Right lobe of liver (tissue), 6 donors: ENCODE measurements at regions not wholly inside any gene's neighbourhood (a gene's known extent, or its start where the extent isn't known, plus 50 kb on each side); places are given as distances from the start of the nearest gene placed in this dataset.

Experiments
- ATAC-seq, 4 donors: fragments of 200-7000 bp; cut with Tn5 transposase; one replicate each; pipeline ENCODE4 v1.9.1; 2020; ENCODE audit warnings: mild to moderate bottlenecking in 4 of 4, moderate library complexity in 4 of 4
- DNase-seq, 3 donors: peaks; one replicate each; pipeline ENCODE4 v3.0.0-alpha.2; 2020
- H3K27ac ChIP-seq, 3 donors: fragments of 200-600 bp; one replicate each; pipeline ENCODE4 v1.8.0; 2022
- H3K27me3 ChIP-seq, 2 donors: fragments of 200-600 bp; one replicate each; pipeline ENCODE4 v1.8.0; 2022
- H3K36me3 ChIP-seq, 4 donors: fragments of 200-600 bp; sonication (generic) in 1 of 4; one replicate each; pipeline versions ENCODE4 v1.5.1 to v1.8.0; 2017 to 2022; ENCODE audit warnings: control low read depth in 1 of 4
- H3K4me1 ChIP-seq, 4 donors: fragments of 200-600 bp; sonication (generic) in 1 of 4; one replicate each; pipeline versions ENCODE4 v1.5.1 to v1.8.0; 2017 to 2022; ENCODE audit warnings: control low read depth in 1 of 4
- H3K4me3 ChIP-seq, 3 donors: fragments of 200-600 bp; one replicate each; pipeline ENCODE4 v1.8.0; 2022
- H3K9me3 ChIP-seq, 4 donors: fragments of 200-600 bp; sonication (generic) in 1 of 4; one replicate each; pipeline versions ENCODE4 v1.5.1 to v1.8.0; 2017 to 2022; ENCODE audit warnings: control low read depth in 1 of 4
- POLR2A ChIP-seq: fragments of 450-650 bp; IDR thresholded peaks from one replicate; pipeline ENCODE4 v1.6.1; 2017; ENCODE audit warnings: antibody characterized with exemption, mild to moderate bottlenecking
- WGBS: methylation state at CpG from one replicate; pipeline ENCODE4 v1.1.6; 2018; ENCODE audit warnings: low coverage, low lambda C conversion rate; ENCODE audit not compliant: insufficient coverage; ENCODE audit errors: missing lambda C conversion rate; 5-methylcytosine and 5-hydroxymethylcytosine counted together
- intact Hi-C, 2 donors: fragments of 100-400 bp; cut with DNase I; formaldehyde crosslinking; loops; one replicate each; pipeline versions ENCODE4 v1.11.2 to v1.14.1; 2022
- TF ChIP-seq, protein P1 (sequence below), 4 donors: fragments of 200-600 bp in 3 of 4; fragments of 450-650 bp in 1 of 4; IDR thresholded peaks; one replicate each; pipeline versions ENCODE4 v1.5.1 to v1.8.0; 2016 to 2022; ENCODE audit warnings: antibody characterized with exemption in 4 of 4, mild to moderate bottlenecking in 2 of 4
- donor health status: DM: no; HTN: yes; CAD: no.
- donor health status: DM: no; HTN: no; CAD: no.
- donor health status: DM: no; HTN: no; CAD: no.
- donor health status: DM: no; HTN: yes; CAD: no.
- donor health status: DM: no; HTN: yes; CAD: no.

DNA sequence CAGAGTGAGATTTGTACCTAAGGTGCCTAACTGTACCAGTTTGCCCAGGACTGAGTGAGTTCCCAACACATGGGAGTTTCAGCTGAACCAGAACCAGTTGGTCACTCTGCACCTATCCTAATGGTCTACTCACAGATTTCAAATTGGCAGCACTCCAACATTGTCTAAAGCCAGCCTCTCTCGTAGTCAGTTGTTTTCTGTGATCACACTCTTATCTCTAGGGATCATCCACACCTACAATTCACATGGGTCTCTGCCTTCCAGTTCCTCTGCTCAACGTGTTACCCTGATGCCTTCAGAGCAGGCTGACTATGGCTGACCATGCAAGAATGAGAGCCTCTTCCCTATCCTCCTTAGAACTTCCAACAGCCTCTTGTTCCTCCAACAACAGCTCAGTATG, 624.8 kb downstream of the NTRK3 start:
- H3K27me3 ChIP-seq = no peaks in the 10 kb centered on the region
- TF ChIP-seq, protein P1, sequence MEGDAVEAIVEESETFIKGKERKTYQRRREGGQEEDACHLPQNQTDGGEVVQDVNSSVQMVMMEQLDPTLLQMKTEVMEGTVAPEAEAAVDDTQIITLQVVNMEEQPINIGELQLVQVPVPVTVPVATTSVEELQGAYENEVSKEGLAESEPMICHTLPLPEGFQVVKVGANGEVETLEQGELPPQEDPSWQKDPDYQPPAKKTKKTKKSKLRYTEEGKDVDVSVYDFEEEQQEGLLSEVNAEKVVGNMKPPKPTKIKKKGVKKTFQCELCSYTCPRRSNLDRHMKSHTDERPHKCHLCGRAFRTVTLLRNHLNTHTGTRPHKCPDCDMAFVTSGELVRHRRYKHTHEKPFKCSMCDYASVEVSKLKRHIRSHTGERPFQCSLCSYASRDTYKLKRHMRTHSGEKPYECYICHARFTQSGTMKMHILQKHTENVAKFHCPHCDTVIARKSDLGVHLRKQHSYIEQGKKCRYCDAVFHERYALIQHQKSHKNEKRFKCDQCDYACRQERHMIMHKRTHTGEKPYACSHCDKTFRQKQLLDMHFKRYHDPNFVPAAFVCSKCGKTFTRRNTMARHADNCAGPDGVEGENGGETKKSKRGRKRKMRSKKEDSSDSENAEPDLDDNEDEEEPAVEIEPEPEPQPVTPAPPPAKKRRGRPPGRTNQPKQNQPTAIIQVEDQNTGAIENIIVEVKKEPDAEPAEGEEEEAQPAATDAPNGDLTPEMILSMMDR (IDR thresholded peaks at IDR 0.05) = no peak
- no peak for TF ChIP-seq POLR2A
- intact Hi-C loops = no loop called here
- no peak for ATAC-seq
- no peak overlapping the region for H3K4me3 ChIP-seq
- H3K27ac ChIP-seq = no peak overlapping the region
- H3K4me1 ChIP-seq = no peaks in the 10 kb centered on the region
- DNase-seq = no peak
- 15% methylated on average over 2 of the region's 2 CpGs for whole genome bisulfite sequencing
- H3K9me3 ChIP-seq = no peaks in the 10 kb centered on the region
- no peaks in the 10 kb centered on the region for H3K36me3 ChIP-seq

DNA sequence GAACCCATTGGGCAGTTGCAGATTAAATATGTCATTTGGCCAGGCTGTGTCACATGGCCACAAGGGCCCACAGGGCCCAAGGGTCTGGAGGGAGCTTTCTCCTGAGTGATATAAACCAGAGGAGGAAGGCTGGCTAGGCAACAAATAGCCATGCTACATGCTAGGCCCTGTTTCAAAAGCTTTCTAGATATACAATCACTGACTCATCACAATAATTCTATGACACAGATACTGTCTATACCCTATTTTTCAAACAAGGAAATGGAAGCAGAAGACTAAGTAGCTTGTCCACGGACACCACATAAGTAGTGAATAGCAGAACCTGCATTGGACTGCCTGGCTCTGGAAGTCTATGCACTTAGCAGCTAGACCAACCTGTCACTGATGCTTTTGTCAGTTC, 625.4 kb downstream of the NTRK3 start:
- H3K27ac ChIP-seq = no peak overlapping the region
- H3K27me3 ChIP-seq = no peaks in the 10 kb centered on the region
- DNase-seq = no peak
- no peak overlapping the region for H3K4me3 ChIP-seq
- 71% methylated on average over 1 of the region's 1 CpG for WGBS
- no peaks in the 10 kb centered on the region for H3K9me3 ChIP-seq
- no peaks in the 10 kb centered on the region for H3K4me1 ChIP-seq
- intact Hi-C loops = no loop called here
- ATAC-seq = no peak
- H3K36me3 ChIP-seq = no peaks in the 10 kb centered on the region
- no peak for TF ChIP-seq POLR2A
- TF ChIP-seq, protein P1 (IDR thresholded peaks at IDR 0.05) = no peak

DNA sequence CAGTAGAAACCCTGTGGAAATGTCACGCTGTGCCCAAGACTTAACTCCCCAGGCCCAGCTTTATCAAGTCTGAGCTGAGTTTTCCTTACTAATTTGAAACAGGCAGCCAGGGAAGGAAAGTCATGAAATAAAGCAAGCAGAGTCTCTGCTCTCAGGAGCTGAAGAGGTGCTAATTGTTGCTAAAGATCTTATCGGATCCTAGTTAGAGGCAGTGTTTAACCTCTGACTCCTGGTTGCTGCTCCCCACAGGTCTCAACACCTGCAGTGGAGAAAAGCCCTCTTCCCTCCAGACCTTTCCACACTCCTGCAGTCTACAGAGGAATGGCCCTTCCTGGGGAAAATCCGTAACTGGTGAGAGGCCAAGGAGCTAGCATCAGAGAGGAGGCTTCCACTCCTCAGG, 628.2 kb downstream of the NTRK3 start:
- TF ChIP-seq, protein P1 (IDR thresholded peaks at IDR 0.05) = no peak
- TF ChIP-seq POLR2A = no peak
- WGBS = 30% methylated on average over 1 of the region's 3 CpGs

DNA sequence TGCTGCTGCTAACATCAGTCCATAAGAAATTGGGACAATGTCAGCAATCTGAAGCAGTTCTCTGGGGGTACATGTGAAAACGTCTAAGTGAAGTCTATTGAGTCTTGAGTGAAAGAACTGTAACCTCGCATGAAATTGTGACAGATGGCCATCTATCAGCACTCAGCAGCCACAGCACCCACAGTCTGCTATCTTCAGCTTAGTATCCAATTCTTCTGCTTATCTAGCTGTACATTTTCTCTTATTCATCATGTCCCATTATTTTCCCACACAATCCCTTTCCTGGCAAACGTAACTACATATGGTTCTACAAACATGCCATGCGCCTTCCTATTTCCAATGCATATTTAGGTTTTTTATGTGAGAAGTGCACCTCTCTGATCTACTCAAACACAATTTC, 629.7 kb downstream of the NTRK3 start:
- ATAC-seq (no peak), DNase-seq (no peak)
- H3K9me3 ChIP-seq = no peaks in the 10 kb centered on the region
- no peak overlapping the region for H3K27ac ChIP-seq
- WGBS = 63% methylated on average over 4 of the region's 4 CpGs
- H3K4me1 ChIP-seq = no peaks in the 10 kb centered on the region
- no peak overlapping the region for H3K4me3 ChIP-seq
- intact Hi-C loops = no loop called here
- TF ChIP-seq, protein P1 (IDR thresholded peaks at IDR 0.05) = no peak
- no peak for TF ChIP-seq POLR2A
- no peaks in the 10 kb centered on the region for H3K36me3 ChIP-seq
- H3K27me3 ChIP-seq = no peaks in the 10 kb centered on the region

More for the DNA sequence above, 628.2 kb downstream of the NTRK3 start:
- H3K4me3 ChIP-seq = no peak overlapping the region
- no peaks in the 10 kb centered on the region for H3K36me3 ChIP-seq
- no peaks in the 10 kb centered on the region for H3K27me3 ChIP-seq
- DNase-seq (no peak), ATAC-seq (no peak)
- no peaks in the 10 kb centered on the region for H3K9me3 ChIP-seq
- no peak overlapping the region for H3K27ac ChIP-seq
- no peaks in the 10 kb centered on the region for H3K4me1 ChIP-seq
- intact Hi-C loops = no loop called here

DNA sequence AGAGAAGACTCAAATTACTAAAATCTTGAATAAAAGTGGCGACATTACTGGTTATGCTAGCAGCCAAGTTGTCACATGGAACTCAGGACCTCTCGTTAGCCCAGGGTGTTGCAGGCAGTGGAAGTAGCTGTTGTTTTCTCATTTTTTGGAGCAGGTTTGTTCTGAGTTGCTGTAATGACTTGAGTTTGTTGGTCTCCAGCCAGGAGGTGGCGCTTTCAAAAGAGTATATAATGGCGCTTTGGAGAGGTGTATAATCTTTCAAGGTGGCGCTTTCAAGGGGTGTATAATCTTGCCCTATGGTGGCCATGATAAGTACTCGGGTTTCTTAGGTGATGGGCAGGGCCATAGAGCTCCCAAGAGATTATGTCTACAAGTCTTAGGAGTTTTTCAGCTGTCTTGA, 632.7 kb downstream of the NTRK3 start:
- no peaks in the 10 kb centered on the region for H3K27me3 ChIP-seq
- H3K27ac ChIP-seq = no peak overlapping the region
- TF ChIP-seq, protein P1 (IDR thresholded peaks at IDR 0.05) = no peak
- TF ChIP-seq POLR2A = no peak
- H3K36me3 ChIP-seq = no peaks in the 10 kb centered on the region
- ATAC-seq = no peak
- WGBS = 49% methylated on average over 6 of the region's 6 CpGs
- intact Hi-C loops = no loop called here
- H3K4me1 ChIP-seq = no peaks in the 10 kb centered on the region
- no peaks in the 10 kb centered on the region for H3K9me3 ChIP-seq
- no peak overlapping the region for H3K4me3 ChIP-seq
- DNase-seq = no peak
